ELR (cell line): ENCODE measurements at regions not wholly inside any gene's neighbourhood (a gene's known extent, or its start where the extent isn't known, plus 50 kb on each side); places are given as distances from the start of the nearest gene placed in this dataset.
"Not testable (repeated sequence)": the region's sequence is repeated elsewhere in the genome, so short reads cannot be mapped to it uniquely, and the experiment has no call there.

Source experiments
- DNase-seq: peaks from one replicate; pipeline ENCODE4 v3.0.0-alpha.2; 2015; ENCODE audit warnings: low read depth

DNA sequence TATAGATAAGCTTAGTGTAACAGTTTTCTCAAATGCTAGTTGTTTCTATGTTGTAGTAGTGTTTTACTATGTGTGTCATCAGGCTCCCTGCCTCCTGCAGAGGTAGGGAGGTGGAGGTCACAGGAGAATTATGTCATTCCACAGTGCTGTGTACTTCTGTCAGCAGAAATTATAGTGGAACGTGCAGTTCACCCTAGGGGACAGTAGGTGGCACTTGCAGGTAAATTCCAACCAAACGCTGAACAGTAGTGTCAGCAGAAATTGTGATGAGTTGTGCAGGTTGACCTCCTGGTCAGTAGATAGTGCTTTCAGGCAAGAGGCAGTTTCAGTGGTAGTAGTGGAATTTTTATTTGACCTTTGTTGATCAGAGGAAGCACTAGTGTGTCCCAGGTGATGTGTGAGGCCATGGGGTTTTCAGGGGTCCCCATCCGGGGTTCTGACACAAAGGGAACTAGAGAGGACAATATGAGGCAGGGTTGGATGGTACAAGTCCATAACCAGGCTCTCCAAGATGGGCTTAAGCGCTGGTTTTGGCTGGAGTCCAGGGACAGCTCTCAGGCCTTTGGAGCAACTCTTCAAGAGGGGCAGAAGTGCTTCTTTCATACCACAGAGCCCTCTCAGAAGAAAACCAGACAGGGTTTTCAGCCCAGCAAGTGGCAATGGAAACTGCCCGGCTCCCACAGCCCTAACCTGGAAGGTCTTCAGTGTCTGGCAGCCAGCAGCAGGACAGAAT lies 402.9 kb downstream of the CYLC2 start:
- peak; percentile 73 for DNase-seq

GRCh38 chr9:103399535-103399934 lies 404.4 kb downstream of the CYLC2 start:
- no peak for DNase-seq

DNA sequence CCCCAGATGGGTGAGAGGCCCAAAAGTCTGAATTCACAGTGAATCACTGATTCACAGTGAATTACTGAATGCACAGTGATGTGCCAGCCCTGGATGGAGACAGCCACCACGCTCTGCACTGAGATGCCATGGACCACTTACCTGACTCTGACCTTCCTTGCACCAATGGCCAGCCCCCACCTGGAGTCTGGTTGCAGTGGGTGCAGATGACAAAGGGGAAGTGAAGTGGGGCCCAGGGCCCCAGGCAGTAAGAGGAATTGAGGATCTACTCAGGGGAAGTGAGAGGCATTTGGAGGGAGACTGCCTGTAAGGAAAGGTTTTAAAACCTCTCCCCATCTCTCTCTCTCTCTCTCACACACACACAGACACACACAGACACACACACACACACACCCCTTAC lies 412.1 kb downstream of the CYLC2 start:
- DNase-seq, result no peak

DNA sequence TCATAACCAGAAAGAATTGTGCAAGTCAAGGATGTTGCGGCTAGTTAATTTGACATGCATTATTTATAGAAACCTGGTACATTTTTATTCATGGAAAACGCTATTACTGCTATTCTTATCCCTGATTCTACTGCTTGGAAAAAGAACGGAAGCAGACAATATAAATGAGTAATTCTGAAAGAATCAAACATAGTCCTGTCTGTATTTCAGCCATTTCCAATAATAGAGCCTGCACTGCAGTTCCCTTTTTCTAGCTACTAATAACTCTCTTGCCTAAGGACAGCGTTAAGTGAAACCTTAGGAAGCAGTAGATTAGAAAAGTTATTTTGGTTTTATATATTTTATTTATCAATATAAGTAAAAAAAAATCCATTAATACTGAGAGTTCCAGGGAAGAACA lies 414.9 kb downstream of the CYLC2 start:
- DNase-seq, result peak; percentile 10

DNA sequence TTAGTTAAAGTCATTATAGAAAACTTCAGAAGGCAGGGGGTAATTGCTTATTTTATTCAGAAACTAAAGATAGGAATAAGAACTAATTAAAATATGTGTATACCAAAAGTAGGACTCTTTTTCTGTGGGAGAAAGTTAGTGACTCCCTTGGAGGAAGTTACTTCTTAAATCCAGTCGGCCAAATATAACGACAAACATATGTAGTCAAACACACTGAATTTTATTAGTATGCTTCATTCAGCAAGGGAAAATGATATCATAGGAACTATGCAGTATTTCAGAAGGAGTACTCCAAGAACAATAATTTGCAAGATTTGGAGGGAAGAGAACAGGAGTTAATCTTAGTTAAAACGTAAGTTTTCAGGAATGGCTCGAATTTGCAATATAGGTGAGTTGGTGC lies 432.6 kb downstream of the CYLC2 start:
- no peak for DNase-seq

DNA sequence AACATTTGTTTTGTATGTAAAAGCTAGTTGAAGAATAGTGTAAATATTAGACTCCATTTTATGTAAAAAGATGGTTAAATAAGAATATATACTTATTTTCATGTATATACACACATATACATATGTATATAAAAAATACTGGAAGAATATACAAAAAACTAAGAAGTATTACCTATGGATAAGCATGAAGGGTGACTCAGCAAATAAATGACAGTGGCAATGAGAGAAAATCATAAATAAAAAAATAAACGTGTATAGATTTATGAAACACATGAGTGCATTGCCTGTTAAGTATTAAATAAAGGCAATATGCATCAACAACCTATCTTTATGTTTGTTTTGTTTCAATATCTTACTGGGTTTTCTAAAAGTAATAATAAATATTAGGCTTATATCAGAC lies 435.3 kb downstream of the CYLC2 start:
- no peak for DNase-seq

DNA sequence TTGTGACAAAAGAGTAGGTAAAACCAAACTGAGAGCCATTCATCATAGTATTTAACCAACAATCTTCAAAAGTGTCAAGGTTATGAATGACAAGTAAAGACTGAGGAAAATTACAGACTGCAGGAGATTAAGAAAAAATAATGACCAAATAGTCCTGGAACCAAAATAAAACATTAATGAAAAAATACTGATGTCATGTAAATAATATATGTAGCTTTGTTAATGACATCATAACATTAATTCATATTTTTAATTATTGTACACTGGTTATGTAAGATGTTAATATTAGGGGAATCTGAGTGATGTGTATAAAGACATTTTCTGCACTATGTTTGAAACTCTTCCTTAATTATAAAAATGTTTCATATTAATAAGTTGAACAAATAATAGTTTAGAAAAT lies 436.7 kb downstream of the CYLC2 start:
- no peak for DNase-seq

DNA sequence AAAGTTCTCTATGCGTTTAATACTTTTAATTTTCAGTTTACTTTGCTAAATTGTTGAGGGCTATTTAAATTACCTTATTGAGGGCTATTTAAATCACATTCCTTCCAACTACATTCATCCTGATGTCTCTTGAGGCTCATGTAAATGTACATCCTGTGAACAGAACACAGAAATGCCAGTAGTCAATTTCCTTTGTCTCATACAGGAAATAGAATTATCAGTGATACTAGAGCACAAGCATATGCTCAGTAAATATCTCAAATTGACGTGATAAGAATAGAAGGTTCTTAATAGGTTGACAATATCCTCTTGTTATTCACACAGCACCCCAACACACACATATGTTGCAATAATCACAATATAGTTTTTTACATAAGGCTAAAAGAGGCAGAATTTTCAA lies 449.0 kb downstream of the CYLC2 start:
- peak; percentile 46 for DNase-seq

DNA sequence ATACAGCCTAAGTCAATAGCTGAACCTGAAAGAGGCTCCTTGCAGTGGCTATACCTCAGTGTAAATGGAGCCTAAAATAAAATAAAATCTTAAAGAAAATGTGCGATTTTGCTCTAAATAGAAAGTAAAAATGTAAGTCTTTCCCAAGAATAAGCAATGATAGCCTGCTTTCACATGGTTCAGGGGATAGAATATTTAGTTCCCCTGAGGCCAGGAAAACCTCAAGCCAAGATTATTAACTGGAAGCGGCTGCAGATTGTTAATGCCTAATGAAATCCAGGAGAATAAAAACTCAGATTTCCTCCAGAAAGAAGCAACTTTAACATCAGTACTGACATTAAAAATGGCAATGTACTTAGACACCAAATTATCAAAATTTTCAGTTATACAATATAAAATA lies 463.7 kb downstream of the CYLC2 start:
- DNase-seq, result no peak

GRCh38 chr9:103471241-103471640 lies 476.1 kb downstream of the CYLC2 start:
- no peak for DNase-seq

DNA sequence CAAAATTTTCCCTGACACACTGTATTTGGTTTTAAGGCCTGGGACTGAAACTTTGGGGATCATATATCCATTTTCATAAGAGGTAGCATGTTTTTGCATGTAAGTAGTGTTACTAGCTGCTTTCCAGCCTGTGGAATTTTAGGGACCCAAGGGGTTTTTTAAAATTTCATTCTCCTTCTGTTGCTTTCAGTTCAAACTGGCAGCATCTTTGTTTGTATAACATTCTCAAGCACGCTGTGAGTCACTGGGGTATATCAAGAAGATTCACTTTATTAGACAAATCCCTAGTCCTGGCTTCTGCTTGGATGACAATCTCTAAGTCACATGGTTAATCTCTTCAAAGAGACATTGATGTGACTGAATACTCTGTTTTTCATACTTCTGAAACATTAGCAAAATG lies 479.0 kb downstream of the CYLC2 start:
- peak; percentile 13 for DNase-seq

DNA sequence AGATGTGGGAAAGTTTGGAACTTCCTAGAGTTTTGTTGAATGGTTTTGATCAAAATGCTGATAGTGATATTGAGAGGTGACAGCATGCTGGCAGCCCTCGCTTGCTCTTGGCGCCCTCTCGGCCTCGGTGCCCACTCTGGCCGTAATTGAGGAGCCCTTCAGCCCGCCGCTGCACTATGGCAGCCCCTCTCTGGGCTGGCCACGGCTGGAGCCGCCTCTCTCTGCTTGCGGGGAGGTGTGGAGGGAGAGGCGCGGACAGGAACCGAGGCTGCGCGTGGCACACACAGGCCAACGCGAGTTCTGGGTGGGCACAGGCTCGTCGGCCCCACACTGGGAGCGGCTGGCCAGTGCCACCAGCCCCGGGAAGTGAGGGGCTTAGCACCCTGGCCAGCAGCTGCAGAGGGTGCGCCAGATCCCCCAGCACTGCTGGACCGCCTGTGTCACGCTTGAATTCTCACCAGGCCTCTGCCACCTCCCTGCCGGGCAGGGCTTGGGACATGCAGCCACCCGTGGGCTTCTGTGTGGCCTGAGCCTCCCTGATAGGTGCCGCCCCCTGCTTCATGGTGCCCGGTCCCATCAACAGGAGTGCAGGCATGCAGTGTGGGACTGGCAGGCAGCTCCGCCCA lies 488.5 kb downstream of the CYLC2 start:
- no peak for DNase-seq

DNA sequence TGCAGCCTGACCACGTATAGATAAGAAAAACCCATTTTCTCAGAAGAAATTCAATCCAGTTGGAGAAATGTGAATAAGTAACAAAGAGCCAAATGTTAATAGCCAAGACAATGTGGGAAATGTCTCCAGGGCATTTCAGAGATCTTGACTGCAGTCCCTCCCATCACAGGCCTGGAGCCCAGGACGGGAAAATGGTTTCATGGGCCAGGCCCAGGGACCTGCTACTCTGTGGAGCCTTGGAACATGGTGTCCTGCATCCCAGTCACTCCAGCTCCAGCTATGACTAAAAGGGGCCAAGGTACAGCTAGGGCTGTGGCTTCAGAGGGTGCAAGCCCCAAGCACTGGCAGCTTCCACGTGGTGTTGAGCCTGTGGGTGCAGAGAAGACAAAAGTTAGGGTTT lies 490.0 kb downstream of the CYLC2 start:
- no peak for DNase-seq

DNA sequence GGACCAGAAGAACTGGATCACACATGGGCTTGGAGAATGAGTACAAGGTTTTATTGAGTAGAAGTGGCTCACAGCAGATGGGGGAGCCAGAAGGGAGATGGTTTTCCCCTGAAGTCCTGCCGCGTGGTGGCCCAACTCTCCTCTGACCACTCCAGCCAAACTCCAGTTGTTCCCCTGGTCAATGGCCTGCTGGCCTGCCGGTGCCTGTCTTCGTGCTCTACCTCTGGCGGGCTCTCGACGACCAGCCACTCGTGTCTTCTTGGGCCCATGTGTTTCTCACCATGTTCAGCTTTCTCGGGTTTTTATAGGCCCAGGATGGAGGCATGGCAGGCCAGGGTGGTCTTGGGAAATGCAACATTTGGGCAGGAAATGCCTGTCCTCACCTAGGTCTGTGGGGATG lies 519.6 kb downstream of the CYLC2 start:
- no peak for DNase-seq

- no peak for DNase-seq
Observed at GRCh38 chr9:103522409-103522808, 527.3 kb downstream of the CYLC2 start.

- no peak for DNase-seq
Observed at GRCh38 chr9:103530934-103531333, 535.8 kb downstream of the CYLC2 start.

DNA sequence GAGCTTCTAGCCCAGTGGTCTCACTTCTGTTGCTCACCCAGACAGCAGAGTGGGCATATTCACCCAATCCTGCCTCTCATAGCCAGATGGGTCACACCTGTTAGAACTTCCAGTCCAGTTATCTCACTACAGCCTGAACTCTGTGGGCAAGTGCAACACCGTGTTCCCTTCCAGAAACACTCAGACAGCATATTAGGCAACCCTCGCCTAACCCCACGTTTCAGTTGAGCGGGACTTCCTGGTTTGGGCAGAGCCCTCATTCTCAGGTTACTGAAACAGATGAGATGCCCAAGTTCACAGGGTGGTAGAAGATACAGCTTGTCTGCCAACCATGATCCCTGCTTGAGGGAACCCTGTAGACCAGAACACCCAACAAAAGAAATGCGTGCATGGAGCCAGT lies 538.2 kb downstream of the CYLC2 start:
- DNase-seq, result no peak

GRCh38 chr9:103537426-103537825 lies 542.3 kb downstream of the CYLC2 start:
- no peak for DNase-seq

- DNase-seq, result no peak
Observed at GRCh38 chr9:103545260-103545659, 548.8 kb upstream of the SMC2 start.

DNA sequence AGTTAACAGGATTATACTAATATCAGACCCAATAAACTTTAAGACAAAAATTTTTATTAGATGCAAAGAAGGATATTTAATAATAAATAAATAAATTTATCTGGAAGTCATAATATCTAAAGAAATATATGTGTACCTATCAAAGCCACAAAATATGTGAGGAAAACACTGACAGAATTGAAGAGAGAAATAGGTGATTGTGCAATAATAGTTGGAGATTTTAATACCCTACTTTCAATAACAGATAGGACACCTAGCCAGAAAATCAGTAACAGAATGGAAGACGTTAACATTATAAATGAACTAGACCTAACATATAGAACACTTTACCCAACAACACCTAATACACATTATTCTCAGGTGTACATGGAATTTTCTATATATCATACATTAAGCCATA lies 541.4 kb upstream of the SMC2 start:
- no peak for DNase-seq

DNA sequence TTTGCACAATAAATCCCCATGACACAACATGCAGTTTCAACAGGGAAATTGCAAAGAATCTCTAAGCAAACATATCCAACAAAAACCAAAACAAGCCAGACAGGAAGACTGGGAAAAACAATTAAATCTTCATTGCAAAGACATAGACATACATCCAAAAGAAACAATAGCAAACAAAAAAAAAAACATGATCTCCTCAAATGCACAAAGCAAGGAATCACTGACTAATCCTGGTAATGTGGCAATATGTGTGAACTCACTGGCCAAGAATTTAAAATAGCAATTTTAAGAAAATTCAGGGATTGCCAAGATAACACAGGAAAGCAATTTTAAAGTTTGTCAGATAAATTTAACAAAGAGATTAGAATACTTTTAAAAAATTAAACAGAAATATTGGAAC lies 520.1 kb upstream of the SMC2 start:
- DNase-seq, result peak; percentile 62

DNA sequence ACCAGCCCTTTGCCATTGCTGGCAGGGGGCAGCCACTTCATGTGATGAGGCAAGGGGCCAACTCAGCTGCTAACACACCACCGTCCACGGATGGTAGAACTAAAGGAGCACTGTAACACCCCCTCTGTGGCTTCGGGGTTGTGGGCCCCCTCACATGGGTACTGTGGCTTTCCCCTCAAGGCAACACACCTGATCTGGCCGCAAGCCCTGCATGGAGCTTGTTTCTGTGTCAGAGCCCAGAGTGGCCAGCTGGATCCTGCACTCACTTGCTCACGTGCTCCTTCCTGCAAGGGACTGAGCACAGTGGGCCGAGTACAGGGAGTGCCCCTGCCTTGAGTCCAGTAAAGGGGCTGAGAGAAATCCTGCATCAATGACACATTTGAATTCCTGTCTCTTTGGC lies 507.4 kb upstream of the SMC2 start:
- DNase-seq, result no peak

DNA sequence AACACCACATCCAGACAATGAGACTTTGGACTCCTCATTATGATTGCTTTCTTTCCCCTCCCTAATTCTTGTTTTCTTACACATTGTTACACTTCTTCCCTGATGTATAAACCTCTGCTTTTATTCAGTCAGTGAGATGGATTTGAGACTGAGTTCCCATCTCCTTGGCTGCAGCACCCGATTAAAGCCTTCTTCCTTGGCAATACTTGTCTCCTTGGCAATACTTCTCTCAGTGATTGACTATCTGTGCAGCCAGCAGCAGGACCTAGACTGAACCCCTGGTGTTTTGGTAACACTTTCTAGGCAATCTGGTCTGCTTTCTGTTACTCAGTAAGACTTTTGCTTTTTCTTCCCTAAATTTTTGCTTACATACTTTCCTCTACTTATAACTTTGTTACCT lies 492.8 kb upstream of the SMC2 start:
- DNase-seq, result no peak

DNA sequence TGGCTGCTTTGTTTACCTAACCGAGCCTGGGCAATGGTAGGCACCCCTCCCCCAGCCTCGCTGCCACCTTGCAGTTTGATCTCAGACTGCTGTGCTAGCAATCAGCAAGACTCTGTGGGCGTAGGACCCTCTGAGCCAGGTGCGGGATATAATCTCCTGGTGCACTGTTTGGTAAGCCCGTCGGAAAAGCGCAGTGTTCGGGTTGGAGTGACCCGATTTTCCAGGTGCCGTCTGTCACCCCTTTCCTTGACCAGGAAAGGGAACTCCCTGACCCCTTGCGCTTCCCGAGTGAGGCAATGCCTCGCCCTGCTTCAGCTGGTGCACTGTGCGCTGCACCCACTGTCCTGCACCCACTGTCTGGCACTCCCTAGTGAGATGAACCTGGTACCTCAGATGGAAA lies 482.2 kb upstream of the SMC2 start:
- DNase-seq, result not testable (repeated sequence)
